HEK293 (cell line): ENCODE measurements at regions not wholly inside any gene's neighbourhood (a gene's known extent, or its start where the extent isn't known, plus 50 kb on each side); places are given as distances from the start of the nearest gene placed in this dataset.

Source experiments
- CTCF ChIA-PET: fragments of 350-600 bp; formaldehyde crosslinking; extraction: SDS; loops from one replicate; lab custom pipeline; 2021; ENCODE audit warnings: antibody characterized with exemption; lab: Yijun Ruan, JAX
- POLR2A ChIA-PET: fragments of 300-600 bp; formaldehyde crosslinking; extraction: SDS; loops from one replicate; lab custom pipeline; 2020; ENCODE audit warnings: antibody characterized with exemption, inconsistent platforms; lab: Yijun Ruan, JAX
- H3K27ac ChIP-seq: fragments of 200-500 bp; sonication (Bioruptor generic); 2 replicates; pipeline ENCODE4 v1.5.1; 2014; ENCODE audit warnings: low read depth, low read length, control low read depth, inconsistent platforms; ENCODE audit errors: extremely low read depth
- H3K36me3 ChIP-seq, 2 experiments: fragments of 200-500 bp in 1 of 2; sonication (Bioruptor generic) in 1 of 2; 1 replicate in 1 of 2; 2 replicates in 1 of 2; pipeline ENCODE4 v1.5.1; 2014 to 2017; ENCODE audit warnings: inconsistent platforms in 2 of 2, low read length in 2 of 2; ENCODE audit not compliant: control insufficient read depth in 2 of 2, insufficient read depth in 1 of 2
- H3K4me1 ChIP-seq: fragments of 200-500 bp; sonication (Bioruptor generic); 2 replicates; pipeline ENCODE4 v1.5.1; 2014; ENCODE audit warnings: mild to moderate bottlenecking, low read length, inconsistent platforms; ENCODE audit not compliant: control insufficient read depth, insufficient read depth
- H3K4me3 ChIP-seq: 2 replicates; pipeline ENCODE4 v1.5.1; 2011; ENCODE audit warnings: low read depth, mild to moderate bottlenecking, control low read depth, low read length, moderate library complexity
- H3K9me3 ChIP-seq: fragments of 200-500 bp; sonication (Bioruptor generic); 2 replicates; pipeline ENCODE4 v1.5.1; 2014; ENCODE audit warnings: low read depth, low read length, inconsistent platforms; ENCODE audit not compliant: control insufficient read depth, insufficient read depth
- BCL11A ChIP-seq: fragments of 450-650 bp; formaldehyde crosslinking; IDR thresholded peaks from 2 replicates; pipeline ENCODE4 v1.5.1; 2016; ENCODE audit warnings: low read depth, missing biosample characterization, missing genetic modification characterization
- FEZF1 ChIP-seq: fragments of 450-650 bp; formaldehyde crosslinking; IDR thresholded peaks from 2 replicates; pipeline ENCODE4 v1.5.1; 2016; ENCODE audit warnings: missing biosample characterization, missing genetic modification characterization
- GLIS1 ChIP-seq: fragments of 450-650 bp; formaldehyde crosslinking; IDR thresholded peaks from 2 replicates; pipeline ENCODE4 v1.5.1; 2016; ENCODE audit warnings: missing biosample characterization, missing genetic modification characterization
- HOXD13 ChIP-seq: sonication (generic); formaldehyde crosslinking; IDR thresholded peaks from 2 replicates; pipeline ENCODE4 v1.8.0; 2022; ENCODE audit warnings: missing genetic modification reagents, borderline replicate concordance
- IKZF3 ChIP-seq: fragments of 450-650 bp; IDR thresholded peaks from 2 replicates; pipeline ENCODE4 v1.5.0; 2018; ENCODE audit warnings: missing biosample characterization, mild to moderate bottlenecking, missing genetic modification characterization, moderate library complexity
- KLF9 ChIP-seq: fragments of 450-650 bp; formaldehyde crosslinking; IDR thresholded peaks from 2 replicates; pipeline ENCODE4 v1.5.1; 2016; ENCODE audit warnings: missing biosample characterization, missing genetic modification characterization, low read depth
- SETDB1 ChIP-seq: IDR thresholded peaks from one replicate; pipeline ENCODE4 v1.6.1; 2017; ENCODE audit warnings: mild to moderate bottlenecking, low read length, moderate library complexity, mixed read lengths; ENCODE audit not compliant: insufficient read length
- ZBTB20 ChIP-seq: fragments of 450-650 bp; formaldehyde crosslinking; IDR thresholded peaks from 2 replicates; pipeline ENCODE4 v1.5.1; 2016; ENCODE audit warnings: missing biosample characterization, missing genetic modification characterization
- ZBTB8A ChIP-seq: fragments of 450-650 bp; formaldehyde crosslinking; IDR thresholded peaks from 2 replicates; pipeline ENCODE4 v1.5.1; 2016; ENCODE audit warnings: missing biosample characterization, missing genetic modification characterization
- ZNF132 ChIP-seq: fragments of 450-650 bp; formaldehyde crosslinking; IDR thresholded peaks from 2 replicates; pipeline ENCODE4 v1.5.1; 2017; ENCODE audit warnings: missing biosample characterization, missing genetic modification characterization, borderline replicate concordance
- ZNF175 ChIP-seq: fragments of 450-650 bp; formaldehyde crosslinking; IDR thresholded peaks from 2 replicates; pipeline ENCODE4 v1.5.1; 2016; ENCODE audit warnings: missing biosample characterization, missing genetic modification characterization
- ZNF202 ChIP-seq: fragments of 450-650 bp; formaldehyde crosslinking; IDR thresholded peaks from 2 replicates; pipeline ENCODE4 v1.5.1; 2016; ENCODE audit warnings: missing biosample characterization, missing genetic modification characterization, borderline replicate concordance
- ZNF214 ChIP-seq: fragments of 450-650 bp; formaldehyde crosslinking; IDR thresholded peaks from 2 replicates; pipeline ENCODE4 v1.5.1; 2017; ENCODE audit warnings: missing biosample characterization, mild to moderate bottlenecking, missing genetic modification characterization, borderline replicate concordance
- ZNF24 ChIP-seq: fragments of 450-650 bp; formaldehyde crosslinking; IDR thresholded peaks from 2 replicates; pipeline ENCODE4 v1.5.1; 2016; ENCODE audit warnings: missing biosample characterization, missing genetic modification characterization
- ZNF274 ChIP-seq, 2 experiments: fragments of 200-500 bp in 1 of 2; fragments of 450-650 bp in 1 of 2; sonication (Bioruptor generic) in 1 of 2; formaldehyde crosslinking in 1 of 2; IDR thresholded peaks; 2 replicates each; pipeline versions ENCODE4 v1.5.1 to v1.6.1; 2014 to 2016; ENCODE audit warnings: borderline replicate concordance in 1 of 2, inconsistent platforms in 1 of 2, low read length in 1 of 2, missing biosample characterization in 1 of 2, missing genetic modification characterization in 1 of 2
- ZNF335 ChIP-seq: fragments of 450-650 bp; formaldehyde crosslinking; conservative IDR thresholded peaks from 2 replicates; pipeline ENCODE4 v1.5.1; 2016; ENCODE audit warnings: missing biosample characterization, missing genetic modification characterization
- ZNF404 ChIP-seq: fragments of 450-650 bp; formaldehyde crosslinking; IDR thresholded peaks from 2 replicates; pipeline ENCODE4 v1.5.1; 2017; ENCODE audit warnings: missing biosample characterization, missing genetic modification characterization
- ZNF426 ChIP-seq: fragments of 450-650 bp; formaldehyde crosslinking; IDR thresholded peaks from 2 replicates; pipeline ENCODE4 v1.5.1; 2017; ENCODE audit warnings: missing biosample characterization, missing genetic modification characterization, mild to moderate bottlenecking, inconsistent platforms, moderate library complexity
- ZNF530 ChIP-seq: fragments of 450-650 bp; formaldehyde crosslinking; IDR thresholded peaks from 2 replicates; pipeline ENCODE4 v1.5.1; 2016; ENCODE audit warnings: low read depth, missing biosample characterization, missing genetic modification characterization
- ZNF654 ChIP-seq: fragments of 450-650 bp; formaldehyde crosslinking; IDR thresholded peaks from 2 replicates; pipeline ENCODE4 v1.5.1; 2016; ENCODE audit warnings: low read depth, missing biosample characterization, missing genetic modification characterization
- ZNF76 ChIP-seq: fragments of 450-650 bp; formaldehyde crosslinking; IDR thresholded peaks from 2 replicates; pipeline ENCODE4; 2016; ENCODE audit warnings: low read depth, missing biosample characterization, missing genetic modification characterization, borderline replicate concordance
- ZNF768 ChIP-seq: fragments of 450-650 bp; formaldehyde crosslinking; IDR thresholded peaks from 2 replicates; pipeline ENCODE4 v1.5.1; 2018; ENCODE audit warnings: missing biosample characterization, mild to moderate bottlenecking, missing genetic modification characterization
- ZNF791 ChIP-seq: fragments of 450-650 bp; formaldehyde crosslinking; IDR thresholded peaks from 2 replicates; pipeline ENCODE4 v1.5.1; 2016; ENCODE audit warnings: missing biosample characterization, missing genetic modification characterization
- ZSCAN16 ChIP-seq: fragments of 450-650 bp; formaldehyde crosslinking; IDR thresholded peaks from 2 replicates; pipeline ENCODE4 v1.5.1; 2016; ENCODE audit warnings: missing biosample characterization, missing genetic modification characterization
- TF ChIP-seq, protein P1 (sequence below): fragments of 450-650 bp; formaldehyde crosslinking; conservative IDR thresholded peaks from 2 replicates; pipeline ENCODE4 v1.5.1; 2016; ENCODE audit warnings: low read depth, missing biosample characterization, missing genetic modification characterization
- TF ChIP-seq, protein P2 (sequence below): fragments of 450-650 bp; formaldehyde crosslinking; IDR thresholded peaks from 2 replicates; pipeline ENCODE4 v1.5.1; 2017; ENCODE audit warnings: missing biosample characterization, missing genetic modification characterization
- TF ChIP-seq, protein P3 (sequence below): fragments of 450-650 bp; IDR thresholded peaks from 2 replicates; pipeline ENCODE4 v1.5.1; 2018; ENCODE audit warnings: missing biosample characterization, mild to moderate bottlenecking, missing genetic modification characterization

DNA sequence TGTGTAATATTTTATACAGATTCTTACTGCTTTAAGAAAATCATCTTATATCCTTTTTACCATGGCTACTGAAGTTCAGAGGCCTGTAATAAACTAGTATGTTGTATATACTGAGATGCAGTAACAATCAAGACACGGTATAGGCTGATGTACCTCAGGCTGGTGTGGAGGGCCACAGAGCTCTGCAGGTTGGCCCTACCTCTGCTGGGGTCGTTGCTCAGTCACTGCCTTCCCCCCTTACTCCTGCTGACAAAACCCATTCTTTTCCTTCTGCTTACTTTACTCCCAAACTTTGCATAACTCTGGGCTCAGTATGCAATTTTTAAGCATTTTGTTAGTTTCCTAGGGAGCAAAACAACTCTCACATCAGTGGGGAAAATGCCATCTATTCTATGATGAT, 200.1 kb upstream of the FOXP2 start:
- TF ChIP-seq ZNF132 (tag by site-specific recombination) (no peak), ZBTB20 (tag by site-specific recombination) (peak; percentile 44), ZNF214 (tag by site-specific recombination) (no peak)
- Histone ChIP-seq H3K27ac (no peak overlapping the region), H3K4me1 (peaks cover 5% of the 10 kb centered on the region), H3K9me3 (no peaks in the 10 kb centered on the region), H3K4me3 (no peak overlapping the region), H3K36me3 (no peaks in the 10 kb centered on the region)
- ChIA-PET POLR2A (no interaction called here), CTCF (interaction anchor here (0.6 to 1.0 kb wide), 2 partner anchors 22 to 486 kb away, joined by 3 to 4 read pairs; no protein-coding TSS in a partner anchor)

- H3K9me3 ChIP-seq = no peaks in the 10 kb centered on the region
- CTCF ChIA-PET = interaction anchor here (1.1 kb wide), 1 partner anchor 26 kb away, joined by 3 read pairs; no protein-coding TSS in a partner anchor
- H3K27ac ChIP-seq = no peak overlapping the region
- POLR2A ChIA-PET = no interaction called here
- TF ChIP-seq IKZF3 (no peak), BCL11A (tag by site-specific recombination) (no peak), ZNF24 (tag by site-specific recombination) (no peak), ZNF335 (peak; percentile 42), ZNF175 (tag by site-specific recombination) (no peak), ZNF530 (tag by site-specific recombination) (no peak), HOXD13 (CRISPR knock-in tag) (no peak), ZNF791 (tag by site-specific recombination) (no peak), ZNF426 (tag by site-specific recombination) (no peak), ZNF274 (IDR thresholded peaks at IDR 0.05; ENCODE audit: low read length) (no peak), ZNF274 (tag by site-specific recombination; IDR thresholded peaks at IDR 0.05; ENCODE audit: borderline replicate concordance) (no peak), ZNF202 (no peak), ZNF76 (tag by site-specific recombination) (no peak), ZNF404 (tag by site-specific recombination) (no peak), ZBTB8A (no peak), KLF9 (tag by site-specific recombination) (no peak), FEZF1 (tag by site-specific recombination) (peak; percentile 66; the same call in 1 of the 2 replicates), ZNF768 (tag by site-specific recombination) (no peak), ZNF654 (tag by site-specific recombination) (no peak), SETDB1 (no peak), ZSCAN16 (tag by site-specific recombination) (no peak), GLIS1 (tag by site-specific recombination) (no peak)
- TF ChIP-seq, protein P1, sequence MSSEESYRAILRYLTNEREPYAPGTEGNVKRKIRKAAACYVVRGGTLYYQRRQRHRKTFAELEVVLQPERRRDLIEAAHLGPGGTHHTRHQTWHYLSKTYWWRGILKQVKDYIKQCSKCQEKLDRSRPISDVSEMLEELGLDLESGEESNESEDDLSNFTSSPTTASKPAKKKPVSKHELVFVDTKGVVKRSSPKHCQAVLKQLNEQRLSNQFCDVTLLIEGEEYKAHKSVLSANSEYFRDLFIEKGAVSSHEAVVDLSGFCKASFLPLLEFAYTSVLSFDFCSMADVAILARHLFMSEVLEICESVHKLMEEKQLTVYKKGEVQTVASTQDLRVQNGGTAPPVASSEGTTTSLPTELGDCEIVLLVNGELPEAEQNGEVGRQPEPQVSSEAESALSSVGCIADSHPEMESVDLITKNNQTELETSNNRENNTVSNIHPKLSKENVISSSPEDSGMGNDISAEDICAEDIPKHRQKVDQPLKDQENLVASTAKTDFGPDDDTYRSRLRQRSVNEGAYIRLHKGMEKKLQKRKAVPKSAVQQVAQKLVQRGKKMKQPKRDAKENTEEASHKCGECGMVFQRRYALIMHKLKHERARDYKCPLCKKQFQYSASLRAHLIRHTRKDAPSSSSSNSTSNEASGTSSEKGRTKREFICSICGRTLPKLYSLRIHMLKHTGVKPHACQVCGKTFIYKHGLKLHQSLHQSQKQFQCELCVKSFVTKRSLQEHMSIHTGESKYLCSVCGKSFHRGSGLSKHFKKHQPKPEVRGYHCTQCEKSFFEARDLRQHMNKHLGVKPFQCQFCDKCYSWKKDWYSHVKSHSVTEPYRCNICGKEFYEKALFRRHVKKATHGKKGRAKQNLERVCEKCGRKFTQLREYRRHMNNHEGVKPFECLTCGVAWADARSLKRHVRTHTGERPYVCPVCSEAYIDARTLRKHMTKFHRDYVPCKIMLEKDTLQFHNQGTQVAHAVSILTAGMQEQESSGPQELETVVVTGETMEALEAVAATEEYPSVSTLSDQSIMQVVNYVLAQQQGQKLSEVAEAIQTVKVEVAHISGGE (tag by site-specific recombination) = no peak
- TF ChIP-seq, protein P2, sequence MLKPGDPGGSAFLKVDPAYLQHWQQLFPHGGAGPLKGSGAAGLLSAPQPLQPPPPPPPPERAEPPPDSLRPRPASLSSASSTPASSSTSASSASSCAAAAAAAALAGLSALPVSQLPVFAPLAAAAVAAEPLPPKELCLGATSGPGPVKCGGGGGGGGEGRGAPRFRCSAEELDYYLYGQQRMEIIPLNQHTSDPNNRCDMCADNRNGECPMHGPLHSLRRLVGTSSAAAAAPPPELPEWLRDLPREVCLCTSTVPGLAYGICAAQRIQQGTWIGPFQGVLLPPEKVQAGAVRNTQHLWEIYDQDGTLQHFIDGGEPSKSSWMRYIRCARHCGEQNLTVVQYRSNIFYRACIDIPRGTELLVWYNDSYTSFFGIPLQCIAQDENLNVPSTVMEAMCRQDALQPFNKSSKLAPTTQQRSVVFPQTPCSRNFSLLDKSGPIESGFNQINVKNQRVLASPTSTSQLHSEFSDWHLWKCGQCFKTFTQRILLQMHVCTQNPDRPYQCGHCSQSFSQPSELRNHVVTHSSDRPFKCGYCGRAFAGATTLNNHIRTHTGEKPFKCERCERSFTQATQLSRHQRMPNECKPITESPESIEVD (tag by site-specific recombination) = peak; percentile 77
- TF ChIP-seq, protein P3, sequence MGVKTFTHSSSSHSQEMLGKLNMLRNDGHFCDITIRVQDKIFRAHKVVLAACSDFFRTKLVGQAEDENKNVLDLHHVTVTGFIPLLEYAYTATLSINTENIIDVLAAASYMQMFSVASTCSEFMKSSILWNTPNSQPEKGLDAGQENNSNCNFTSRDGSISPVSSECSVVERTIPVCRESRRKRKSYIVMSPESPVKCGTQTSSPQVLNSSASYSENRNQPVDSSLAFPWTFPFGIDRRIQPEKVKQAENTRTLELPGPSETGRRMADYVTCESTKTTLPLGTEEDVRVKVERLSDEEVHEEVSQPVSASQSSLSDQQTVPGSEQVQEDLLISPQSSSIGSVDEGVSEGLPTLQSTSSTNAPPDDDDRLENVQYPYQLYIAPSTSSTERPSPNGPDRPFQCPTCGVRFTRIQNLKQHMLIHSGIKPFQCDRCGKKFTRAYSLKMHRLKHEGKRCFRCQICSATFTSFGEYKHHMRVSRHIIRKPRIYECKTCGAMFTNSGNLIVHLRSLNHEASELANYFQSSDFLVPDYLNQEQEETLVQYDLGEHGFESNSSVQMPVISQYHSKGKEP (tag by site-specific recombination) = no peak
- TF ChIP-seq, all 188 proteins: peak for 3
- no peaks in the 10 kb centered on the region for H3K36me3 ChIP-seq
- peaks cover 3% of the 10 kb centered on the region for H3K4me1 ChIP-seq
- H3K4me3 ChIP-seq = no peak overlapping the region
Observed at GRCh38 chr7:114212721-114213429, 201.7 kb upstream of the FOXP2 start.
